GM12878 (cell line): ENCODE measurements at regions not wholly inside any gene's neighbourhood (a gene's known extent, or its start where the extent isn't known, plus 50 kb on each side); places are given as distances from the start of the nearest gene placed in this dataset.

ENCODE experiments used
- ATAC-seq: fragments of 200-7000 bp; cut with Tn5 transposase; 3 replicates; pipeline ENCODE4 v1.9.1; 2020; ENCODE audit warnings: mild to moderate bottlenecking, moderate library complexity
- BruUV-seq: library from RNA; stranded (reverse); fragments of 400-500 nt; replicated peaks from 2 replicates; lab custom pipeline; 2021; lab: Mats Ljungman, UMichigan
- CTCF ChIA-PET: fragments of 300-600 bp; sonication (Branson Sonifier 250); formaldehyde crosslinking; extraction: SDS; loops from one replicate; lab custom pipeline; 2021; ENCODE audit warnings: inconsistent platforms; lab: Yijun Ruan, JAX
- POLR2A ChIA-PET: fragments of 350-600 bp; formaldehyde crosslinking; extraction: SDS; loops from one replicate; lab custom pipeline; 2021; ENCODE audit warnings: inconsistent platforms; lab: Charles Lee
- RAD21 ChIA-PET: fragments of 300-600 bp; sonication (Branson Sonifier 250); formaldehyde crosslinking; loops from one replicate; lab custom pipeline; 2023; ENCODE audit warnings: antibody characterized with exemption; ENCODE audit not compliant: unreplicated experiment; lab: Charles Lee
- SMC1A ChIA-PET: fragments of 300-600 bp; sonication (Branson Sonifier 250); formaldehyde crosslinking; loops from one replicate; lab custom pipeline; 2023; ENCODE audit not compliant: unreplicated experiment, uncharacterized antibody; lab: Charles Lee
- DNase-seq: peaks from one replicate; pipeline ENCODE4 v3.0.0-alpha.2; 2011; ENCODE audit warnings: low read depth, low spot score
- FAIRE-seq: peaks from 3 replicates; lab custom pipeline; 2011; peaks lifted over from hg19 to GRCh38; lab: Jason Lieb, UNC
- H2AFZ ChIP-seq: 2 replicates; pipeline ENCODE4 v1.6.0; 2011; ENCODE audit warnings: low read depth, low read length, control low read depth; ENCODE audit not compliant: control insufficient read depth
- H3K27ac ChIP-seq: 2 replicates; pipeline ENCODE4 v1.5.1; 2011; ENCODE audit warnings: control low read depth; ENCODE audit not compliant: control insufficient read depth, insufficient read depth
- H3K27me3 ChIP-seq, 2 experiments: replicated peaks in 1 of 2; 2 replicates each; pipeline versions ENCODE4 v1.6.0 to v1.6.1; 2011; ENCODE audit warnings: low read length in 1 of 2; ENCODE audit not compliant: control insufficient read depth in 2 of 2, insufficient read depth in 2 of 2
- H3K36me3 ChIP-seq, 2 experiments: 2 replicates each; pipeline ENCODE4 v1.5.1; 2011; ENCODE audit warnings: low read length in 1 of 2; ENCODE audit not compliant: control insufficient read depth in 2 of 2, insufficient read depth in 2 of 2
- H3K4me1 ChIP-seq: 2 replicates; pipeline ENCODE4 v1.6.1; 2011; ENCODE audit warnings: mild to moderate bottlenecking, low read length, moderate library complexity, mixed read lengths; ENCODE audit not compliant: control insufficient read depth, insufficient read depth
- H3K4me2 ChIP-seq: 2 replicates; pipeline ENCODE4 v1.6.0; 2011; ENCODE audit warnings: control low read depth; ENCODE audit not compliant: control insufficient read depth, insufficient read depth
- H3K4me3 ChIP-seq: fragments of 200-600 bp; sonication (generic); 2 replicates; pipeline ENCODE4 v1.5.1; 2016
- H3K79me2 ChIP-seq: 2 replicates; pipeline ENCODE4 v1.6.0; 2011; ENCODE audit warnings: low read length; ENCODE audit not compliant: control insufficient read depth, insufficient read depth
- H3K9ac ChIP-seq: 2 replicates; pipeline ENCODE4 v1.8.0; 2011; ENCODE audit warnings: low read length, control low read depth, mixed read lengths; ENCODE audit not compliant: control insufficient read depth, insufficient read depth
- H3K9me3 ChIP-seq: replicated peaks from 3 replicates; pipeline ENCODE4 v1.5.1; 2011; ENCODE audit warnings: mild to moderate bottlenecking, low read length; ENCODE audit not compliant: control insufficient read depth, insufficient read depth
- H4K20me1 ChIP-seq: 2 replicates; pipeline ENCODE4 v1.6.0; 2011; ENCODE audit not compliant: control insufficient read depth, insufficient read depth
- CHD1 ChIP-seq: IDR thresholded peaks from 2 replicates; pipeline ENCODE4 v1.6.1; 2012; ENCODE audit warnings: low read depth, low read length, improper control_type of control experiment
- CREM ChIP-seq: IDR thresholded peaks from 2 replicates; pipeline ENCODE4 v1.6.1; 2014; ENCODE audit warnings: antibody characterized with exemption, low read depth
- HCFC1 ChIP-seq: fragments of 150-350 bp; IDR thresholded peaks from 2 replicates; pipeline ENCODE4 v1.6.1; 2014; ENCODE audit warnings: low read length
- HDAC6 ChIP-seq: fragments of 200-600 bp; sonication (generic); IDR thresholded peaks from one replicate; pipeline ENCODE4 v1.8.0; 2017; ENCODE audit warnings: antibody characterized with exemption; ENCODE audit not compliant: unreplicated experiment
- HDGF ChIP-seq: fragments of 450-650 bp; IDR thresholded peaks from 2 replicates; pipeline ENCODE4 v1.6.1; 2016; ENCODE audit warnings: antibody characterized with exemption
- POLR2AphosphoS5 ChIP-seq: IDR thresholded peaks from 2 replicates; pipeline ENCODE4 v1.6.1; 2011; ENCODE audit warnings: mild to moderate bottlenecking, low read length, inconsistent platforms
- ZNF217 ChIP-seq: fragments of 450-650 bp; IDR thresholded peaks from 2 replicates; pipeline ENCODE4 v1.6.1; 2017; ENCODE audit warnings: antibody characterized with exemption, mild to moderate bottlenecking
- WGBS: methylation state at CpG from one replicate; pipeline ENCODE4 v1.1.6; 2016; ENCODE audit warnings: low lambda C conversion rate; ENCODE audit not compliant: insufficient replicate concordance, insufficient coverage; ENCODE audit errors: missing lambda C conversion rate; 5-methylcytosine and 5-hydroxymethylcytosine counted together
- in situ Hi-C: fragments of 300-500 bp; cut with MboI; formaldehyde crosslinking; loops from 9 replicates; pipeline ENCODE4 v1.14.3; 2018; ENCODE audit warnings: mixed read lengths
- intact Hi-C: fragments of 100-400 bp; cut with micrococcal nuclease; formaldehyde crosslinking; loops from one replicate; pipeline ENCODE4 v1.14.2; 2022; ENCODE audit not compliant: unreplicated experiment
- TF ChIP-seq, protein P1 (sequence below): IDR thresholded peaks from 2 replicates; pipeline ENCODE4 v1.6.1; 2012; ENCODE audit warnings: mild to moderate bottlenecking, low read depth, low read length
- TF ChIP-seq, protein P2 (sequence below): fragments of 450-650 bp; IDR thresholded peaks from 2 replicates; pipeline ENCODE4 v1.6.1; 2016; ENCODE audit warnings: mild to moderate bottlenecking

DNA sequence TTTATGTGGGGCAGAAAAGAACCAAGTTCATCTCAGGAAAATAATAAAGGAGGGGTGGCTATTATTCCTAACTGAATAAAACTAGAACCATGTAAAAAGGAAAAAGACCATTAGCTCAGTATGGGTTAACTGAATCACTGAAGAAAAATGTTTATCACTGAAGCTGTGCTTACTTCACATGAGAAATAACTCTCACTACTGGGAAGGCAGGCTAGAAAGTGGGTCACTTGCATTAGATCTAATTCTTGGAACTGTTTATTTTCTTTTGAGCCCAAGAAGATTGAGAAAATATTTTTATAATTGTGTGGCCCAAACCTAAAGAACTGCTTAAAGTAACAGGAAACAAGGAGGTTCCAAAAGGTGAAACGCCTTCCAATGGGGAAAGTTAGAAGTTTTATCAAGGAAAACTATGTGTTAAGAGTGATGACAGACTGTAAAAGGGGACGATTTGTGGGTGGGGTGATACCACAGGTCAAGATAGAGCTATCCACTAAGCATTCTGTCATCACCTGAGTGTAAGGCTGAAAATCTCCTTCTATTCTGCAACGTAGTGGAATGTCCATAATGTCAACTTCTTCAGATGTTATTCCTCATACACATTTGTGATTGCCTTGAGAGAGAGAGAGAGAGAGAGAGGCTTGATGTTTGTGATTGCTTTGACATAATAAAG is 1083.5 kb downstream of the PCDH7 start:
- no peak for ATAC-seq
- BruUV-seq, result no TSS peak

More for the DNA sequence above, 1083.5 kb downstream of the PCDH7 start:
- no peaks in the 10 kb centered on the region for H3K27me3 ChIP-seq
- no peak overlapping the region for H3K4me2 ChIP-seq
- SMC1A ChIA-PET, result no interaction called here
- POLR2A ChIA-PET, result no interaction called here
- no peaks in the 10 kb centered on the region for H3K9me3 ChIP-seq
- no peak for DNase-seq
- H3K79me2 ChIP-seq, result no peaks in the 10 kb centered on the region
- no peak overlapping the region for H2AFZ ChIP-seq
- intact Hi-C loops (no loop called here), in situ Hi-C loops (no loop called here)
- RAD21 ChIA-PET, result no interaction called here
- H4K20me1 ChIP-seq, result no peaks in the 10 kb centered on the region
- no peak overlapping the region for H3K27ac ChIP-seq
- 2% methylated on average over 3 of the region's 3 CpGs for whole genome bisulfite sequencing
- H3K4me3 ChIP-seq, result no peak overlapping the region
- CTCF ChIA-PET, result no interaction called here
- FAIRE-seq, result no peak
- no peak overlapping the region for H3K9ac ChIP-seq
- no peaks in the 10 kb centered on the region for H3K4me1 ChIP-seq
- no peak for TF ChIP-seq CREM
- no peak for TF ChIP-seq HCFC1
- TF ChIP-seq, protein P1, sequence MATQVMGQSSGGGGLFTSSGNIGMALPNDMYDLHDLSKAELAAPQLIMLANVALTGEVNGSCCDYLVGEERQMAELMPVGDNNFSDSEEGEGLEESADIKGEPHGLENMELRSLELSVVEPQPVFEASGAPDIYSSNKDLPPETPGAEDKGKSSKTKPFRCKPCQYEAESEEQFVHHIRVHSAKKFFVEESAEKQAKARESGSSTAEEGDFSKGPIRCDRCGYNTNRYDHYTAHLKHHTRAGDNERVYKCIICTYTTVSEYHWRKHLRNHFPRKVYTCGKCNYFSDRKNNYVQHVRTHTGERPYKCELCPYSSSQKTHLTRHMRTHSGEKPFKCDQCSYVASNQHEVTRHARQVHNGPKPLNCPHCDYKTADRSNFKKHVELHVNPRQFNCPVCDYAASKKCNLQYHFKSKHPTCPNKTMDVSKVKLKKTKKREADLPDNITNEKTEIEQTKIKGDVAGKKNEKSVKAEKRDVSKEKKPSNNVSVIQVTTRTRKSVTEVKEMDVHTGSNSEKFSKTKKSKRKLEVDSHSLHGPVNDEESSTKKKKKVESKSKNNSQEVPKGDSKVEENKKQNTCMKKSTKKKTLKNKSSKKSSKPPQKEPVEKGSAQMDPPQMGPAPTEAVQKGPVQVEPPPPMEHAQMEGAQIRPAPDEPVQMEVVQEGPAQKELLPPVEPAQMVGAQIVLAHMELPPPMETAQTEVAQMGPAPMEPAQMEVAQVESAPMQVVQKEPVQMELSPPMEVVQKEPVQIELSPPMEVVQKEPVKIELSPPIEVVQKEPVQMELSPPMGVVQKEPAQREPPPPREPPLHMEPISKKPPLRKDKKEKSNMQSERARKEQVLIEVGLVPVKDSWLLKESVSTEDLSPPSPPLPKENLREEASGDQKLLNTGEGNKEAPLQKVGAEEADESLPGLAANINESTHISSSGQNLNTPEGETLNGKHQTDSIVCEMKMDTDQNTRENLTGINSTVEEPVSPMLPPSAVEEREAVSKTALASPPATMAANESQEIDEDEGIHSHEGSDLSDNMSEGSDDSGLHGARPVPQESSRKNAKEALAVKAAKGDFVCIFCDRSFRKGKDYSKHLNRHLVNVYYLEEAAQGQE, result no peak
- no peak for TF ChIP-seq ZNF217
- TF ChIP-seq, protein P2, sequence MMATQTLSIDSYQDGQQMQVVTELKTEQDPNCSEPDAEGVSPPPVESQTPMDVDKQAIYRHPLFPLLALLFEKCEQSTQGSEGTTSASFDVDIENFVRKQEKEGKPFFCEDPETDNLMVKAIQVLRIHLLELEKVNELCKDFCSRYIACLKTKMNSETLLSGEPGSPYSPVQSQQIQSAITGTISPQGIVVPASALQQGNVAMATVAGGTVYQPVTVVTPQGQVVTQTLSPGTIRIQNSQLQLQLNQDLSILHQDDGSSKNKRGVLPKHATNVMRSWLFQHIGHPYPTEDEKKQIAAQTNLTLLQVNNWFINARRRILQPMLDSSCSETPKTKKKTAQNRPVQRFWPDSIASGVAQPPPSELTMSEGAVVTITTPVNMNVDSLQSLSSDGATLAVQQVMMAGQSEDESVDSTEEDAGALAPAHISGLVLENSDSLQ, result no peak
- TF ChIP-seq CHD1, result no peak
- no peak for TF ChIP-seq HDGF
- no peak for TF ChIP-seq POLR2AphosphoS5
- TF ChIP-seq HDAC6, result no peak
- H3K36me3 ChIP-seq, result no peaks in the 10 kb centered on the region
